Small intestine (tissue), 7 donors: ENCODE measurements at regions not wholly inside any gene's neighbourhood (a gene's known extent, or its start where the extent isn't known, plus 50 kb on each side); places are given as distances from the start of the nearest gene placed in this dataset.

Experiments
- DNase-seq, 2 donors: peaks; one replicate each; pipeline versions ENCODE4 v3.0.0 to v3.0.0-alpha.2; 2013
- FAIRE-seq: peaks from 2 replicates; lab custom pipeline; 2012; peaks lifted over from hg19 to GRCh38; lab: Jason Lieb, UNC
- H3K27ac ChIP-seq, 3 donors: one replicate each; pipeline ENCODE4 v1.5.1; 2013; ENCODE audit warnings: low read length in 2 of 3, mild to moderate bottlenecking in 2 of 3, control low read depth in 1 of 3, inconsistent platforms in 1 of 3, low read depth in 1 of 3, moderate library complexity in 1 of 3
- H3K27me3 ChIP-seq, 3 donors: one replicate each; pipeline ENCODE4 v1.6.1; 2013; ENCODE audit warnings: low read length in 3 of 3, inconsistent platforms in 1 of 3; ENCODE audit not compliant: control insufficient read depth in 3 of 3, insufficient read depth in 3 of 3
- H3K36me3 ChIP-seq, 3 donors: one replicate each; pipeline ENCODE4 v1.6.1; 2013; ENCODE audit warnings: low read length in 3 of 3, inconsistent platforms in 1 of 3, low read depth in 1 of 3, mild to moderate bottlenecking in 1 of 3, moderate library complexity in 1 of 3; ENCODE audit not compliant: control insufficient read depth in 3 of 3, insufficient read depth in 2 of 3
- H3K4me1 ChIP-seq, 3 donors: one replicate each; pipeline ENCODE4 v1.6.1; 2013; ENCODE audit warnings: low read length in 2 of 3, inconsistent platforms in 1 of 3, low read depth in 1 of 3, mild to moderate bottlenecking in 1 of 3, moderate library complexity in 1 of 3; ENCODE audit not compliant: control insufficient read depth in 3 of 3, insufficient read depth in 2 of 3
- H3K4me3 ChIP-seq, 3 donors: one replicate each; pipeline ENCODE4 v1.5.1; 2013; ENCODE audit warnings: low read length in 3 of 3, control low read depth in 1 of 3, inconsistent platforms in 1 of 3, low read depth in 1 of 3, mild to moderate bottlenecking in 1 of 3, moderate library complexity in 1 of 3
- H3K9me3 ChIP-seq, 2 donors: one replicate each; pipeline ENCODE4 v1.6.1; 2013; ENCODE audit warnings: low read depth in 1 of 2, low read length in 1 of 2; ENCODE audit not compliant: control insufficient read depth in 2 of 2, insufficient read depth in 1 of 2
- WGBS, 3 donors: extraction: QIAGEN DNeasy Blood & Tissue Kit; methylation state at CpG; one replicate each; pipeline ENCODE4 v1.1.7; 2013; 5-methylcytosine and 5-hydroxymethylcytosine counted together
- donor health status: healthy with polysubstance abuse.
- donor health status: control.
- donor health status: control.
- donor health status: Bipolar disorder and iron deficiency.
- donor health status: healthy.

- H3K27ac ChIP-seq = no peak overlapping the region
- H3K36me3 ChIP-seq = no peaks in the 10 kb centered on the region
- DNase-seq = no peak
- H3K4me1 ChIP-seq = no peaks in the 10 kb centered on the region
- H3K9me3 ChIP-seq = no peaks in the 10 kb centered on the region
- no peaks in the 10 kb centered on the region for H3K27me3 ChIP-seq
- no peak overlapping the region for H3K4me3 ChIP-seq
- 83 to 84% (median 84%) methylated on average over 3 of the region's 3 CpGs for WGBS, 3 donors
- FAIRE-seq = no peak
These were observed 568.6 kb downstream of the MMUT start for GRCh38 chr6:48894469-48894868.

- DNase-seq (no peak), FAIRE-seq (no peak)
- H3K36me3 ChIP-seq = no peaks in the 10 kb centered on the region
- H3K9me3 ChIP-seq = no peaks in the 10 kb centered on the region
- H3K4me3 ChIP-seq = no peak overlapping the region
- H3K27me3 ChIP-seq = no peaks in the 10 kb centered on the region
- 50 to 69% (median 59%) methylated on average over 1 of the region's 1 CpG for WGBS, 3 donors
- H3K4me1 ChIP-seq = no peaks in the 10 kb centered on the region
- H3K27ac ChIP-seq = no peak overlapping the region
These were observed 570.0 kb downstream of the MMUT start for GRCh38 chr6:48893048-48893447.

GRCh38 chr6:48891308-48891707 is 571.7 kb downstream of the MMUT start:
- no peaks in the 10 kb centered on the region for H3K36me3 ChIP-seq
- no peaks in the 10 kb centered on the region for H3K9me3 ChIP-seq
- 84 to 89% (median 87%) methylated on average over 3 of the region's 3 CpGs for WGBS, 3 donors
- no peak for FAIRE-seq
- H3K4me3 ChIP-seq = no peak overlapping the region
- no peak overlapping the region for H3K27ac ChIP-seq
- no peaks in the 10 kb centered on the region for H3K27me3 ChIP-seq
- H3K4me1 ChIP-seq = no peaks in the 10 kb centered on the region
- DNase-seq = no peak

DNA sequence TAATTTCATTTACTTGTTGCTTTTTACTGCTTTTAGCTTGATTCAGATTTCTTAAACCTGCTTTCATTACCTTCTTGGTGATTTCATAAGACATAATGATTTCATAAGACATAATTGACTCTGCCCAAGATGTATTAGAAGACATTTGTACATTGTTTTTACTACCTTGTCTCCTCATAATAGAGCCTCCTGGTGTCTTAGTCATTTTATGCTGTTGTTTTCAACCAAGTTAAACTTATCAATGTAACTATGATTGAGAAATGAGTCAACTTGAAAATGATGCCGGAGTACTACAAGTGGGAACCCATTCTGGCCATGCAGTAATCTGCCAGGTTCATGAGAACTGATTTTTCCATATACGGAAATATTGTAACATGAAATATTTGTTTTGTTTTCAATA is 573.6 kb downstream of the MMUT start:
- WGBS, 3 donors = 63 to 90% (median 75%) methylated on average over 2 of the region's 2 CpGs
- H3K27me3 ChIP-seq = no peaks in the 10 kb centered on the region
- DNase-seq (no peak), FAIRE-seq (no peak)
- H3K36me3 ChIP-seq = no peaks in the 10 kb centered on the region
- H3K4me3 ChIP-seq = no peak overlapping the region
- no peaks in the 10 kb centered on the region for H3K9me3 ChIP-seq
- no peaks in the 10 kb centered on the region for H3K4me1 ChIP-seq
- H3K27ac ChIP-seq = no peak overlapping the region

DNA sequence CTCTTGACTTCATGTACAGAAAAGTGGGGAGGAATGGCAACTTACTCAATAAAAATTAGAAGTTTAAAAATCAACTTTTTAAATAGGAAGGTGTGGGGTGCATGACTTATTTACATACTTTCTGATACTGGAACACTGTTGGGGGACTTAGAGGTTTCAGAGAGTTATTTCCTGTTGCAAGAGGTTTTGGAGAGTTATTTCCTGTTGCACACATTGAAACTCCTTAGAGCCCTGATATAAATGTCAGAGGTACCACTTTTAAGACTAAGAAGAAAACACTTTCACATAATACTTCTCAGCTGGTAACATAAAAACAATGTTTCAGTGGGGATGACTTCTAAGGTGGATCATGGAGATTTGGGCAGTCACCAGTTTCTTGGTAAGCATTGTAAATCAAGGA is 579.9 kb downstream of the MMUT start:
- H3K9me3 ChIP-seq = no peaks in the 10 kb centered on the region
- H3K27me3 ChIP-seq = no peaks in the 10 kb centered on the region
- H3K4me1 ChIP-seq = no peaks in the 10 kb centered on the region
- H3K27ac ChIP-seq = no peak overlapping the region
- H3K36me3 ChIP-seq = no peaks in the 10 kb centered on the region
- H3K4me3 ChIP-seq = no peak overlapping the region
- FAIRE-seq (no peak), DNase-seq (no peak)

DNA sequence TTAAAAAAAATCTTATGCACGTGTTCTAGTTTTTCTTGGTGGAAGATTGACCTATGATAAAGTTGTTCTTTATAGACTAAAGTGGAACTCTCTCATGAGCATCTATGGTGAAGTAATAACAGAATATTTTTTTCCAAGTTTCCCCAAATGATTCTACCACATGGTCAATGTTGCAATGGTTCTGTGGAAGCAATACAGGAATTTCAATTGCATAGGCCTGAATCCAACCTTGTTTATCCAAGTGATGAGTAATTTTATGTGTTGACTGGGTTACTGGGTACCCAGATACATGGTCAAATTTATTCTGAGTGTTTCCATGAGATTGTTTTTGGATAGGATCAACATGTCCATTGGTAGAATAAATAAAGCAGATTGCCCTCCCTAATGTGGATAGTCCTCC is 581.5 kb downstream of the MMUT start:
- 32 to 79% (median 50%) methylated on average over 1 of the region's 1 CpG for WGBS, 3 donors
- FAIRE-seq = no peak
- H3K27me3 ChIP-seq = no peaks in the 10 kb centered on the region

DNA sequence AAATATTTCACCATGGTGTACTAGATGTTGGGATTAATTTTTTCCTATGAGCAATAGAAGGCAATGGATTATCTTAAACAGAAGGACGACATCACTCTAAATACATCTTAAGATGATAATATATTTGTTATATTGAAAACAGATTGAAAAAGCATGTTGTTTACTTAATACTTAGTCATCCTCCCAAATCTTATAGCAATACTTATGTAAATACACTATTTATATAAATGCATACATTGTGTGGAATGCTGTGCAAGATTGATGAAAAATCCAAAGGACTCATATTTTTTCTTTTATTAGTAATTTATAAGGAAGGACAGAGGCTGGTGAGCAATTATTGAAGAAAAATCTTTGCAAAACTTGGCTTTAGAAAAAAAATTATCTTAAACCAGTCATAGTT is 593.5 kb downstream of the MMUT start:
- Histone ChIP-seq H3K9me3 (no peaks in the 10 kb centered on the region), H3K4me1 (no peaks in the 10 kb centered on the region), H3K36me3 (no peaks in the 10 kb centered on the region), H3K27ac (no peak overlapping the region), H3K27me3 (no peaks in the 10 kb centered on the region), H3K4me3 (no peak overlapping the region)
- FAIRE-seq (no peak), DNase-seq (no peak)
- WGBS, 3 donors = 63 to 80% (median 76%) methylated on average over 1 of the region's 1 CpG

More for the DNA sequence above, 581.5 kb downstream of the MMUT start:
- no peak overlapping the region for H3K4me3 ChIP-seq
- peaks cover 0 to 3% of the 10 kb centered on the region in 2 donors for H3K9me3 ChIP-seq
- H3K27ac ChIP-seq = no peak overlapping the region
- no peaks in the 10 kb centered on the region for H3K4me1 ChIP-seq
- no peak for DNase-seq
- H3K36me3 ChIP-seq = no peaks in the 10 kb centered on the region

DNA sequence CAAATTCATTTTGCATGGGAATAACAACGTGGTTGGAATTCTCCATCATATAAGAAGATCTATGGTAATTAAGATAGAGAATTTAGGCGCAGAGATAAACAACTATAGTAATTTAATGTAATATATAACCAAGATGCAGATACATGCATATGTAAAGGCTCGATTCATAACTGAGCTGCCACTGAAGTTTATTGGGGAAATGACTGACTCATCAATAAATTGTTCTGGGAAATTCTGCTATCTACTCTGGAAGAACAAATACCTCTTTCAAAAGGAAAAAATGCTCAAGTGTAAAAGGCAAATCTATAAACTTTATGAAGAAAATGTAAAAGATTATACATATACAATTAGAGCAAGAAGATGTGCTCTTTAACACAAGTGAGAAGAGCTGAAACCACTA is 596.4 kb downstream of the MMUT start:
- DNase-seq (no peak), FAIRE-seq (no peak)
- Histone ChIP-seq H3K4me1 (no peaks in the 10 kb centered on the region), H3K36me3 (no peaks in the 10 kb centered on the region), H3K4me3 (no peak overlapping the region), H3K9me3 (peaks cover 0 to 6% of the 10 kb centered on the region in 2 donors), H3K27me3 (no peaks in the 10 kb centered on the region), H3K27ac (no peak overlapping the region)
- 65 to 75% (median 75%) methylated on average over 3 of the region's 3 CpGs for WGBS, 3 donors

DNA sequence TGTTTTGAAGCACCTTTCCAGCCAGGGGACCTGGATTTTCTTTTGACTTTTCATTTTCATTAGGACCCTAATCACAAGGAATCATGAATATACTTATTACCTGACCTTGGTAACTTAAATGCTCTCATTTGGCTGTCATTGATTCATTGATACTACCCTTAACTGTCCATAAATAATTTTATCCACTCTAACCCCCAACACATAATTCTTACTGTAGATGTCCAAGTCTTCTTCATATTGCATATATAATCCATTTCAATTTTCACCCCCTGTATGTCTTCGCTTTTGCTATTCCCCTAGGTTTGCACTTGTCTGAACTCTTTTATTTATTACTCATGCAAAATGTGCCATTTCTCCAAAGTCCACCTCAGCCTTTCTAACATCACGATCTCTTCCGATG is 602.9 kb downstream of the MMUT start:
- Histone ChIP-seq H3K27ac (no peak overlapping the region), H3K9me3 (peaks cover 0 to 6% of the 10 kb centered on the region in 2 donors), H3K4me3 (no peak overlapping the region), H3K27me3 (no peaks in the 10 kb centered on the region), H3K4me1 (no peaks in the 10 kb centered on the region), H3K36me3 (no peaks in the 10 kb centered on the region)
- DNase-seq (no peak), FAIRE-seq (no peak)
- WGBS, 3 donors = 92 to 96% (median 93%) methylated on average over 3 of the region's 3 CpGs
